ENCODE measurements at regions not wholly inside any gene's neighbourhood (a gene's known extent, or its start where the extent isn't known, plus 50 kb on each side); places are given as distances from the start of the nearest gene placed in this dataset.

DNA sequence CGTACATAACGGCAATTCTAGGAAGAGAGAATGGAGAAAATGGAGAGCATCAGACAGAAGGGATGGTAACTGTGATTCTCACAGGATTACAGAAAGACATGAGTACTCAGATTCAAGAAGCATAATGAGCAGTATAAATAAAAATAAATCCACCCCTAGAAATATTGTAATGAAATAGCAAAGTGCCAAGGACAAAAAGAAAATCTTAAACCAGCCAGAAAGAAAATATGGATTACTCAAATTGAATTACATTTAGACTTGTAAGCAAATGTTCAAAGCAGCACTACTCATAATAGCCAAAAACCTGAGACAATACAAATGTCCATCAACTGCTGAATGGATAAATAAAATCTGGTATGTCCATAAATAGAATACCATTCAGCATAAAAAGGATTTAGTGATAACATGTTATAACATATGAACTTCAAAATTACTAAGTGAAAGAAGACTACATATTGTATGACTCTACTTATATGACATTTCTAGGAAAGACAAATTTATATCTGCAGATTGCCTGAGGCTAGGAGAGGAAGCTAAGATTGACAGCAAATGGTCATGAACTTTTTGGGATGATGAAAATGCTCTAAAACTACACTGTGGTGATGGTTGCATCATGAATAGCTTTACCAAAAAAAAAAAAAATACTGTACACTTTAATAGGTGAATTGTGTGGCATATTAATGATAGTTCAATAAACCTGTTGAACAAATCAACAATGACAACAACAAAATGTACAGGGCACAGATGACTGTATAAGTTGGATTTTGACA, 63.4 kb upstream of the SPTBN1 start:
- peak in 1 of 2 experiments; percentile 6 for DNase-seq

DNA sequence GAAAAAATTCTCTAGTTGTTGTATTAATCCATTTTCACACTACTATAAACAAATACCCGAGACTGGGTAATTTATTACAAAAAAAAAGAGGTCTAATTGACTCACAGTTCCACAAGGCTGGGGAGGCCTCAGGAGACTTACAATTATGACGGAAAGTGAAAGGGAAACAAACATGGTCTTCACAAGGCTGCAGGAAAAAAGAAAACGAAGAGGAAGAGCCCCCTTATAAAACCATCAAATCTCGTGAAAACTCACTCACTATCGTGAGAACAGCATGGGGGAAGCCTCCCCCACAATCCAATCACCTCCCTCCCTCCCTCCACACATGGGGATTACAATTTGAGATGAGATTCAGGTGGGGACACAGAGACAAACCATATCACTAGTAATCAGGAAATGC, 61.7 kb upstream of the SPTBN1 start:
- DNase-seq: no peak

DNA sequence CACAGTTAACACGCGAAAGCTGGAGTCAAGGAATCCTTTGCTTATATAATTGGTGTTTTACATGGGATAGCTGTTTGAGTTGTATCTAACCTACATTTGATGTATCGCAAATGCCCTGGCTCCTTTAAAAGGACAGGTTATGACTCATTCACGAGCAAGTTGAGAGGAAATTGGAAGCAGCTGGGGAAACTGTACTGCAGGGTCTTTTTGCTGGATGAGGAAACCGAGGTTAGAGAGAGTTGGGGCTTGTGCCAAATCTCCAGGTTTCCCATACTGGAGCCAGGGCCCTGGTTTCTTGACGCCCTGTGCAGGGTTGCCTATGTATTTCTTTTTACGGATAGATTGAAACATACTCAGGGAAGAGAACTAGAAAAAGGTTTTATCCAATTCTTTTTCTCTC, 60.0 kb upstream of the SPTBN1 start:
- DNase-seq: no peak

DNA sequence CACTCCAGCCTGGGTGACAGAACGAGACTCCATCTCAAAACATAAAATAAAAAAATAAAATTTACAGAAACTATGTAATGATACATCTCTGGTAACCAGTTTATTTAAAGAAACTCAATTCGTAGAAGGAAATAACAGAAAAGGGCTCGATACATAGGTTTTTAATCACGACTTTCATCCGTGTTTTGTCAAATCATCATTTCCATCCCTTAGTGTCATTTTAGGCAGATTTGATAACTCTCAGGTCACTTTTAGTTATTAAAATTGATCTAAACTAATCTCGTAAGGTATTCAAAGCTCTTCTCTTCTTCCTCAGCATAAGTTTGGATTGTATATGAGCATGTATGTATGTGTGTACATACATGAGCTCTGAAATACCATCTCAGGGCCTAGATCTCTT, 59.3 kb upstream of the SPTBN1 start:
- DNase-seq: no peak

DNA sequence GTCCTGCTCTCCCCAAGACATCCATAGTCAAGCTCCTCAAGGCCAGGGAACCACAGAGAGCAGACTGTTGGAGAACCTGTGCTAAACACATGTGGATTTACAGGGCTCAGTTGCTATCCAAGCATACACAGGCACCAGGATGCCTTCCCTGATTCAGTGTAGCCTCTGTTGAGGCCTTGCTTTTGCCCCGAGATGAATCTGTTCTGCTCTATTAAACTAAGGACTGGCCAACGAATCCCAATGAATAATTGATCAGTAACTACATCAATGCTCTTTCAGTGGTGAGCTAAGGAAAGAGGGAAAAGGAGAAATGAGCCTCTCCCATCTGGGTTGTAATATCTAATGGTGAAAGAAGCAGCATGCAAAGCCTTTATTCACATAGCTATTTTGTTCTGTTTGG, 58.7 kb upstream of the SPTBN1 start:
- DNase-seq: no peak

DNA sequence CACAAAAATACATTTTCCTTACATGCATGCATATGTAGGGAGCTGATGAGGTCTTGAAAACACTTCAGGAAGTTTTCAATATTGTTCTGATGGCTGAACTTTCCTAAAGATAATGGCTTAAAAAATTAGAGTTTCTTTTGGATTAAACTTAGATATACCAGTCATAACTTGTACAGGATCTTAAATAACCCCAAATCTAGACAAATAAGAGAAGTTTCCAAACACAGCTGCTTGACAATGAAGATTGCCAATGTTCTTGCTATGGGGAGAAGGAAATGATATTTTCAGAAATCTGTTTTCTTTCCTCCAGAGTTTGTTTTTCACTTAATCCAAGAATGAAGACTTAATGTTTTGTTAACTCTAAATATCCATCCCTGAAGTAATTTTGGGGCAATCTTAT, 54.6 kb upstream of the SPTBN1 start:
- DNase-seq: no peak

DNA sequence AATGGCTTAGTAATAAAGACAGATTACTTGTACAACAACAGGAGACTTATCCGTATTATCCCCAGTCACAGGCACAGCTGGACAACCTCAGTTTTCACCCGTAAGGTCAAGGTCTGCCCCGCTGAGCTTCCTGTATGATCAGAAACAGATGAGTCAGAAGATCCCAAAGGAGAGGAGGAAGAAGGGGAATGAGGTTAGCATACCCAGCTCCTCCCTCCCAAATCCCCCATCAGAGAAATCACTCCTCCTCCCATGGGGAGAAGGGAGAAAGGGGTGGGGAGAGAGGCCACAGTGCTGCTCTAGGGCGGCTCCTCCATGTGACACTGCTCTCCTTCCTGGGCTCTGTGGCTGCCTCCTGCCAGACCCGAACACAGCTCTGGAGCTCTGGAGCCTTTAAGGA, 53.8 kb upstream of the SPTBN1 start:
- DNase-seq: no peak

DNA sequence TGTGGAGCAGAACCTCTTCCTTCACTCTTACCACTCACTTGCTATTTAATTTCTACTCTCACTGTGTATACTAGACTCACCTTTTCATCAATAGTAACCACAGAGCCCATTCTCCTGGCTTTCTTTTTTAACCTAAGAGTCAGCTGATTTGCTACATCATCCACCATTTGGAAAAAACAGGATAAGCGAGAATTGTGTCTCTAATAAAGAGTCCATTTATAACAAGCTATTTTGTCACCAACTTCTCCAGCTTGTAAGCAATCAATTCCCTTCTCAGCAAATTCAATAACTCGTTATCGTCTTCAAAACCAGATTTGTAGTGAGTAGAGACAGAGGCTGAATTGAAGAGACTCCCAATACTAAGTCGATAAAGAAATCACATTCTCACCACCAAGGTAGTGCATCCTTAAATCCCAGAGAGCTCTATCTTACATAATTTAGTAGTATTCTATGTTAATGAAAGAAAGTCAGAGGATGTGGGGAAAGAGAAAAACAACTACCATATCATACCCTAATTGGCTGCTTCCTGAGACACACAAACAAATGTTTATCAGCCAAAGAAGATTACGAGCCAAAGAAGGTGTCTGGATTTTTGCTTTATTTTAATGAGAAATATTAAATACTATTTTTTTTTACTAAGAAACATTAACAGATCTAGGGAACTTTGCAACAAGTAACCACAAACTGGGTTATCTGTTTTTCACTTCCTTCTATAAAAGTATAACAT, 52.5 kb upstream of the SPTBN1 start:
- DNase-seq: no peak

DNA sequence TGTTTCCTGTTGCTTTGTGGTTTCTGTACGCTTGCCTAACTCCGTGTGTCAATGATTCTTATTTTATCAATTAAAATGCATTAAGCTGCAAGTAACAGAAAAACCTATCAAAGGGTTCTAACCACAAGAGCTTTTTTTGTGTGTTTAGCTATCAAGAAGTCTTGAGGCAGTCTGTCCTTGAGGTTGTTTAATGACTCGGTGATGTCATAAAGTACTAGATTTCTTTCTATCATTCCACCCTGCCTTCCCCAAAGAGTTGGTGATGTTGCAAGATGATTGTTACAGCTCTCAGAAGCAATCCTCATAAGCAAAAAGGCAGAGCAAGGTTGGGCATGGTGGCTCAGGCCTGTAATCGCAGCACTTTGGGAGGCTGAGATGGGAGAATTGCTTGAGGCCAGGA, 51.9 kb upstream of the SPTBN1 start:
- peak; percentile 36 to 39 for DNase-seq

DNA sequence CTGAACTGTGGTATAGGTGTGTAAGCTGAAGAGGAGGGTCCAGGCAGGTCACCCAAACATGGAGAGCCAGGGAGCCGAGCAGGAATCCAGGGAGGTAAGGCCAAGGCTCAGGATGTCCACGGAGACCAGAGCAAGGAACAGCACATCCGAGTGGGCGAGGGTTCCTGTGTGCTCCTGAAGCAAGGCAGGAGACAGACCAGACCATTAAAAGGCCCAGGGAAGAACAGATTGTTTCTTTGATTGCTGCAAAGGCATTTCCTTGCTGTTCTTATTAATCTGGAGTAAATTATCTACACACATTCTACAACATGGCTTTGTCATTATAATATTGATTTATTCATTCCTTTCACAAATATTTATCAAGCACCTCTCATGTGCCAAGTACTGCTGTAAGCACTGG, 50.1 kb upstream of the SPTBN1 start:
- DNase-seq: no peak
